ENCODE measurements at regions not wholly inside any gene's neighbourhood (a gene's known extent, or its start where the extent isn't known, plus 50 kb on each side); places are given as distances from the start of the nearest gene placed in this dataset.

DNA sequence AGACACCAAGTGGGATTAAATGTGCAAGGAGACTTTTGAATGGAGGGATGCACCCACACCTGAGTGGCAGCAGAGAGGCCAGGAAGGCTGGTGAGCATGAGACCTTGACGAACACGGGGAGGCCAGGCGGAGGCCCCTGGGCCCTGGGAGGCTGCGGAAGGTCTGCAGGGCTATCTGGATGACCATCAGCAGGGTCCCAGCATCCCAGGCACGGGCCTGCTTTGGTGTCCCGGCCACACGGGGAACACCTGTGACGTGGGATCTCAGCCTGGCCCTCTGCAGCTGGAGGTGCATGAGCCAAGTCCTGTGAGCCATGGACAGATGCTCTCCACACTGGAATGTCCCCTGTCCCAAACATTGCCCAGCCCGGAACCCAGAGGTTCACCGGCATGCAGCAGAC is 174.0 kb upstream of the FOXD4L5 start:
- TF ChIP-seq, protein P1, sequence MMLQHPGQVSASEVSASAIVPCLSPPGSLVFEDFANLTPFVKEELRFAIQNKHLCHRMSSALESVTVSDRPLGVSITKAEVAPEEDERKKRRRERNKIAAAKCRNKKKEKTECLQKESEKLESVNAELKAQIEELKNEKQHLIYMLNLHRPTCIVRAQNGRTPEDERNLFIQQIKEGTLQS (CRISPR knock-in tag; IDR thresholded peaks at IDR 0.05) = no peak
- TF ChIP-seq TBP (CRISPR knock-in tag; IDR thresholded peaks at IDR 0.05) (no peak), ZNF24 (IDR thresholded peaks at IDR 0.05) (no peak), CBFB (CRISPR knock-in tag; IDR thresholded peaks at IDR 0.05) (no peak), RAD51 (IDR thresholded peaks at IDR 0.05; ENCODE audit: borderline replicate concordance) (no peak), TARDBP (CRISPR knock-in tag; IDR thresholded peaks at IDR 0.05) (no peak), MXI1 (IDR thresholded peaks at IDR 0.05; ENCODE audit: borderline replicate concordance, low read depth, low read length) (no peak), POLR2A (IDR thresholded peaks at IDR 0.05; ENCODE audit: insufficient read depth in 1 of 2, low read depth in 2 of 2, low read length in 2 of 2) (no peak), ELF1 (CRISPR knock-in tag; IDR thresholded peaks at IDR 0.05) (no peak), MAFK (conservative IDR thresholded peaks at IDR 0.05 in 1 of 2, IDR thresholded peaks at IDR 0.05 in 1 of 2; ENCODE audit: low read length in 2 of 2) (no peak)
- TF ChIP-seq, protein P2, sequence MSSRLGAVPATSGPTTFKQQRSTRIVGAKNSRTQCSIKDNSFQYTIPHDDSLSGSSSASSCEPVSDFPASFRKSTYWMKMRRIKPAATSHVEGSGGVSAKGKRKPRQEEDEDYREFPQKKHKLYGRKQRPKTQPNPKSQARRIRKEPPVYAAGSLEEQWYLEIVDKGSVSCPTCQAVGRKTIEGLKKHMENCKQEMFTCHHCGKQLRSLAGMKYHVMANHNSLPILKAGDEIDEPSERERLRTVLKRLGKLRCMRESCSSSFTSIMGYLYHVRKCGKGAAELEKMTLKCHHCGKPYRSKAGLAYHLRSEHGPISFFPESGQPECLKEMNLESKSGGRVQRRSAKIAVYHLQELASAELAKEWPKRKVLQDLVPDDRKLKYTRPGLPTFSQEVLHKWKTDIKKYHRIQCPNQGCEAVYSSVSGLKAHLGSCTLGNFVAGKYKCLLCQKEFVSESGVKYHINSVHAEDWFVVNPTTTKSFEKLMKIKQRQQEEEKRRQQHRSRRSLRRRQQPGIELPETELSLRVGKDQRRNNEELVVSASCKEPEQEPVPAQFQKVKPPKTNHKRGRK (CRISPR knock-in tag; IDR thresholded peaks at IDR 0.05) = no peak
- TF ChIP-seq, protein P3, sequence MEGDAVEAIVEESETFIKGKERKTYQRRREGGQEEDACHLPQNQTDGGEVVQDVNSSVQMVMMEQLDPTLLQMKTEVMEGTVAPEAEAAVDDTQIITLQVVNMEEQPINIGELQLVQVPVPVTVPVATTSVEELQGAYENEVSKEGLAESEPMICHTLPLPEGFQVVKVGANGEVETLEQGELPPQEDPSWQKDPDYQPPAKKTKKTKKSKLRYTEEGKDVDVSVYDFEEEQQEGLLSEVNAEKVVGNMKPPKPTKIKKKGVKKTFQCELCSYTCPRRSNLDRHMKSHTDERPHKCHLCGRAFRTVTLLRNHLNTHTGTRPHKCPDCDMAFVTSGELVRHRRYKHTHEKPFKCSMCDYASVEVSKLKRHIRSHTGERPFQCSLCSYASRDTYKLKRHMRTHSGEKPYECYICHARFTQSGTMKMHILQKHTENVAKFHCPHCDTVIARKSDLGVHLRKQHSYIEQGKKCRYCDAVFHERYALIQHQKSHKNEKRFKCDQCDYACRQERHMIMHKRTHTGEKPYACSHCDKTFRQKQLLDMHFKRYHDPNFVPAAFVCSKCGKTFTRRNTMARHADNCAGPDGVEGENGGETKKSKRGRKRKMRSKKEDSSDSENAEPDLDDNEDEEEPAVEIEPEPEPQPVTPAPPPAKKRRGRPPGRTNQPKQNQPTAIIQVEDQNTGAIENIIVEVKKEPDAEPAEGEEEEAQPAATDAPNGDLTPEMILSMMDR (CRISPR knock-in tag; IDR thresholded peaks at IDR 0.05) = no peak
- TF ChIP-seq, protein P4, sequence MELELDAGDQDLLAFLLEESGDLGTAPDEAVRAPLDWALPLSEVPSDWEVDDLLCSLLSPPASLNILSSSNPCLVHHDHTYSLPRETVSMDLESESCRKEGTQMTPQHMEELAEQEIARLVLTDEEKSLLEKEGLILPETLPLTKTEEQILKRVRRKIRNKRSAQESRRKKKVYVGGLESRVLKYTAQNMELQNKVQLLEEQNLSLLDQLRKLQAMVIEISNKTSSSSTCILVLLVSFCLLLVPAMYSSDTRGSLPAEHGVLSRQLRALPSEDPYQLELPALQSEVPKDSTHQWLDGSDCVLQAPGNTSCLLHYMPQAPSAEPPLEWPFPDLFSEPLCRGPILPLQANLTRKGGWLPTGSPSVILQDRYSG (CRISPR knock-in tag; IDR thresholded peaks at IDR 0.05) = no peak

All from HepG2 (cell line).